Retina (tissue), 1 donor: ENCODE measurements at regions not wholly inside any gene's neighbourhood (a gene's known extent, or its start where the extent isn't known, plus 50 kb on each side); places are given as distances from the start of the nearest gene placed in this dataset.
"Not testable (repeated sequence)": the region's sequence is repeated elsewhere in the genome, so short reads cannot be mapped to it uniquely, and the experiment has no call there.

Experiments
- DNase-seq: peaks from one replicate; pipeline ENCODE4 v3.0.0-alpha.2; 2016

- DNase-seq, result no peak
Measured at GRCh38 chr3:20375302-20375701, 189.3 kb upstream of the SGO1 start.

- not testable (repeated sequence) for DNase-seq
Measured at GRCh38 chr3:20370273-20371063, 184.5 kb upstream of the SGO1 start.

- DNase-seq, result no peak
Measured at GRCh38 chr3:20361000-20361399, 175.0 kb upstream of the SGO1 start.

GRCh38 chr3:20353286-20353685 is 167.3 kb upstream of the SGO1 start:
- no peak for DNase-seq

GRCh38 chr3:20352546-20353179 is 166.7 kb upstream of the SGO1 start:
- DNase-seq, result no peak

- DNase-seq, result no peak
Measured at GRCh38 chr3:20350449-20350848, 164.4 kb upstream of the SGO1 start.

- no peak for DNase-seq
Measured at GRCh38 chr3:20346916-20347315, 160.9 kb upstream of the SGO1 start.

GRCh38 chr3:20346369-20346768 is 160.4 kb upstream of the SGO1 start:
- DNase-seq, result no peak

- DNase-seq, result no peak
Measured at GRCh38 chr3:20344400-20344959, 158.5 kb upstream of the SGO1 start.

GRCh38 chr3:20343790-20344189 is 157.8 kb upstream of the SGO1 start:
- DNase-seq, result no peak

- peak; percentile 83 for DNase-seq
Measured at GRCh38 chr3:20340324-20340928, 154.4 kb upstream of the SGO1 start.

GRCh38 chr3:20336572-20336971 is 150.6 kb upstream of the SGO1 start:
- no peak for DNase-seq

- no peak for DNase-seq
Measured at GRCh38 chr3:20334842-20335241, 148.8 kb upstream of the SGO1 start.

GRCh38 chr3:20327889-20328288 is 141.9 kb upstream of the SGO1 start:
- no peak for DNase-seq

GRCh38 chr3:20326541-20326940 is 140.5 kb upstream of the SGO1 start:
- DNase-seq, result no peak

GRCh38 chr3:20325563-20325962 is 139.6 kb upstream of the SGO1 start:
- DNase-seq, result no peak

GRCh38 chr3:20324664-20325478 is 138.9 kb upstream of the SGO1 start:
- DNase-seq, result no peak

GRCh38 chr3:20323307-20323927 is 137.4 kb upstream of the SGO1 start:
- DNase-seq, result no peak

GRCh38 chr3:20322085-20322484 is 136.1 kb upstream of the SGO1 start:
- no peak for DNase-seq

GRCh38 chr3:20321391-20322047 is 135.5 kb upstream of the SGO1 start:
- no peak for DNase-seq

- no peak for DNase-seq
Measured at GRCh38 chr3:20320489-20320888, 134.5 kb upstream of the SGO1 start.

GRCh38 chr3:20319551-20319950 is 133.5 kb upstream of the SGO1 start:
- no peak for DNase-seq
